ENCODE measurements at regions not wholly inside any gene's neighbourhood (a gene's known extent, or its start where the extent isn't known, plus 50 kb on each side); places are given as distances from the start of the nearest gene placed in this dataset.

- Mint-ChIP-seq H3K4me3 (no peak overlapping the region), H3K27me3 (no peaks in the 10 kb centered on the region), H3K9me3 (no peaks in the 10 kb centered on the region), H3K27ac (no peak overlapping the region), H3K4me1 (no peaks in the 10 kb centered on the region)
- ATAC-seq, result no peak
- no peak for DNase-seq
These were observed 642.5 kb upstream of the CCDC54 start for GRCh38 chr3:106734712-106735111.

- ATAC-seq (no peak), DNase-seq (no peak)
- Mint-ChIP-seq H3K9me3 (no peaks in the 10 kb centered on the region), H3K27me3 (no peaks in the 10 kb centered on the region), H3K27ac (no peak overlapping the region), H3K4me3 (no peak overlapping the region), H3K4me1 (no peaks in the 10 kb centered on the region)
These were observed 640.0 kb upstream of the CCDC54 start for GRCh38 chr3:106737265-106737664.

GRCh38 chr3:106740116-106740515 lies 637.1 kb upstream of the CCDC54 start:
- H3K27me3 Mint-ChIP-seq, result no peaks in the 10 kb centered on the region
- H3K4me3 Mint-ChIP-seq, result no peak overlapping the region
- DNase-seq (no peak), ATAC-seq (no peak)
- H3K4me1 Mint-ChIP-seq, result no peaks in the 10 kb centered on the region
- no peak overlapping the region for H3K27ac Mint-ChIP-seq
- no peaks in the 10 kb centered on the region for H3K9me3 Mint-ChIP-seq

GRCh38 chr3:106745344-106746168 lies 631.7 kb upstream of the CCDC54 start:
- H3K27ac Mint-ChIP-seq, result no peak overlapping the region

GRCh38 chr3:106746286-106746685 lies 631.0 kb upstream of the CCDC54 start:
- DNase-seq (no peak), ATAC-seq (no peak)
- Mint-ChIP-seq H3K9me3 (no peaks in the 10 kb centered on the region), H3K4me1 (no peaks in the 10 kb centered on the region), H3K27me3 (no peaks in the 10 kb centered on the region), H3K4me3 (no peak overlapping the region), H3K27ac (no peak overlapping the region)

More at GRCh38 chr3:106745344-106746168, 631.7 kb upstream of the CCDC54 start:
- Mint-ChIP-seq H3K4me1 (no peaks in the 10 kb centered on the region), H3K27me3 (no peaks in the 10 kb centered on the region), H3K9me3 (no peaks in the 10 kb centered on the region), H3K4me3 (no peak overlapping the region)
- no peak for ATAC-seq
- no peak for DNase-seq

GRCh38 chr3:106748472-106749262 lies 628.6 kb upstream of the CCDC54 start:
- ATAC-seq (no peak), DNase-seq (no peak)
- Mint-ChIP-seq H3K4me3 (no peak overlapping the region), H3K9me3 (no peaks in the 10 kb centered on the region), H3K27me3 (no peaks in the 10 kb centered on the region), H3K4me1 (no peaks in the 10 kb centered on the region), H3K27ac (no peak overlapping the region)

GRCh38 chr3:106750092-106750491 lies 627.1 kb upstream of the CCDC54 start:
- H3K27ac Mint-ChIP-seq, result no peak overlapping the region
- H3K27me3 Mint-ChIP-seq, result no peaks in the 10 kb centered on the region
- DNase-seq, result no peak
- H3K4me1 Mint-ChIP-seq, result no peaks in the 10 kb centered on the region
- peaks cover 4 to 6% of the 10 kb centered on the region in 2 donors for H3K9me3 Mint-ChIP-seq
- no peak for ATAC-seq
- H3K4me3 Mint-ChIP-seq, result no peak overlapping the region

- H3K27ac Mint-ChIP-seq, result no peak overlapping the region
- DNase-seq (no peak), ATAC-seq (no peak)
- H3K4me1 Mint-ChIP-seq, result no peaks in the 10 kb centered on the region
- H3K27me3 Mint-ChIP-seq, result no peaks in the 10 kb centered on the region
- no peak overlapping the region for H3K4me3 Mint-ChIP-seq
- peaks cover 8 to 9% of the 10 kb centered on the region in 2 donors for H3K9me3 Mint-ChIP-seq
These were observed 621.9 kb upstream of the CCDC54 start for GRCh38 chr3:106755336-106755735.

GRCh38 chr3:106756901-106757300 lies 620.3 kb upstream of the CCDC54 start:
- no peak for DNase-seq
- peaks cover 8 to 9% of the 10 kb centered on the region in 2 donors for H3K9me3 Mint-ChIP-seq
- no peak overlapping the region for H3K4me3 Mint-ChIP-seq
- no peaks in the 10 kb centered on the region for H3K4me1 Mint-ChIP-seq
- peak overlapping the region in 1 of 2 donors; percentile 42 for H3K27ac Mint-ChIP-seq
- ATAC-seq, result no peak
- H3K27me3 Mint-ChIP-seq, result no peaks in the 10 kb centered on the region

- Mint-ChIP-seq H3K4me3 (no peak overlapping the region), H3K27ac (no peak overlapping the region), H3K27me3 (no peaks in the 10 kb centered on the region), H3K4me1 (no peaks in the 10 kb centered on the region), H3K9me3 (peaks cover 8 to 9% of the 10 kb centered on the region in 2 donors)
- no peak for DNase-seq
- no peak for ATAC-seq
These were observed 618.8 kb upstream of the CCDC54 start for GRCh38 chr3:106758459-106758858.

- no peak overlapping the region for H3K4me3 Mint-ChIP-seq
- no peaks in the 10 kb centered on the region for H3K27me3 Mint-ChIP-seq
- H3K9me3 Mint-ChIP-seq, result peaks cover 6 to 8% of the 10 kb centered on the region in 2 donors
- H3K4me1 Mint-ChIP-seq, result no peaks in the 10 kb centered on the region
- no peak overlapping the region for H3K27ac Mint-ChIP-seq
- DNase-seq (no peak), ATAC-seq (no peak)
These were observed 617.5 kb upstream of the CCDC54 start for GRCh38 chr3:106759731-106760130.

- no peak for ATAC-seq
- Mint-ChIP-seq H3K27me3 (no peaks in the 10 kb centered on the region), H3K9me3 (no peaks in the 10 kb centered on the region), H3K27ac (no peak overlapping the region), H3K4me3 (no peak overlapping the region), H3K4me1 (no peaks in the 10 kb centered on the region)
- no peak for DNase-seq
These were observed 611.9 kb upstream of the CCDC54 start for GRCh38 chr3:106765342-106765741.

GRCh38 chr3:106768941-106769480 lies 608.2 kb upstream of the CCDC54 start:
- H3K27me3 Mint-ChIP-seq, result no peaks in the 10 kb centered on the region
- no peaks in the 10 kb centered on the region for H3K9me3 Mint-ChIP-seq
- DNase-seq, result no peak
- no peak overlapping the region for H3K27ac Mint-ChIP-seq
- no peak for ATAC-seq
- no peaks in the 10 kb centered on the region for H3K4me1 Mint-ChIP-seq
- H3K4me3 Mint-ChIP-seq, result no peak overlapping the region

GRCh38 chr3:106773795-106774194 lies 603.4 kb upstream of the CCDC54 start:
- no peak overlapping the region for H3K27ac Mint-ChIP-seq
- DNase-seq, result no peak
- no peak overlapping the region for H3K4me3 Mint-ChIP-seq
- H3K4me1 Mint-ChIP-seq, result no peaks in the 10 kb centered on the region
- H3K27me3 Mint-ChIP-seq, result no peaks in the 10 kb centered on the region
- peaks cover 4 to 6% of the 10 kb centered on the region in 2 donors for H3K9me3 Mint-ChIP-seq
- no peak for ATAC-seq

GRCh38 chr3:106783231-106783630 lies 594.0 kb upstream of the CCDC54 start:
- no peak overlapping the region for H3K27ac Mint-ChIP-seq
- no peak overlapping the region for H3K4me3 Mint-ChIP-seq
- DNase-seq, result no peak
- no peaks in the 10 kb centered on the region for H3K4me1 Mint-ChIP-seq
- no peaks in the 10 kb centered on the region for H3K9me3 Mint-ChIP-seq
- ATAC-seq, result no peak
- H3K27me3 Mint-ChIP-seq, result no peaks in the 10 kb centered on the region

GRCh38 chr3:106789276-106789675 lies 588.0 kb upstream of the CCDC54 start:
- no peaks in the 10 kb centered on the region for H3K4me1 Mint-ChIP-seq
- no peaks in the 10 kb centered on the region for H3K9me3 Mint-ChIP-seq
- ATAC-seq (no peak), DNase-seq (no peak)
- no peak overlapping the region for H3K27ac Mint-ChIP-seq
- no peaks in the 10 kb centered on the region for H3K27me3 Mint-ChIP-seq
- no peak overlapping the region for H3K4me3 Mint-ChIP-seq
